NCI-H774 (cell line): ENCODE measurements at regions not wholly inside any gene's neighbourhood (a gene's known extent, or its start where the extent isn't known, plus 50 kb on each side); places are given as distances from the start of the nearest gene placed in this dataset.
"Not testable (repeated sequence)": the region's sequence is repeated elsewhere in the genome, so short reads cannot be mapped to it uniquely, and the experiment has no call there.

Experiments
- DNase-seq: peaks from one replicate; lab custom pipeline; 2025; lab: John Stamatoyannopoulos, UW

DNA sequence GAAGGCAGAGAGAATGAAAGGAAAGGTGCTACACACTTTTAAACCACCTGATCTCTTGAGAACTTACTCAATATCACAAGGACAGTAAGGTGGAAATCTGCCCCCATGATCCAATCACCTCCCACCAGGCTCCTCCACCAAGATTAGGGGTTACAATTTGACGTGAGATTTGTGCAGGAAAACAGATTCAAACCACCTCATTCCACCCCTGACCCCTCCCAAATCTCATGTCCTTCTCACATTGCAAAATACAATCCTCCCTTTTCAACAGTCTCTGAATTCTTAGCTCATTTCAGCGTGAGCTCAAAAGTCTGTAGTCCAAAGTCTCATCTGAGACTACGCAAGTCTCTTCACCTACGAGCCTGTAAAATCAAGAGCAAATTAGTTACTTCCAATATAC lies 768.3 kb upstream of the COX7C start:
- no peak for DNase-seq

- DNase-seq: no peak
Observed at GRCh38 chr5:85865296-85865695, 752.4 kb upstream of the COX7C start.

GRCh38 chr5:85868070-85868469 lies 749.7 kb upstream of the COX7C start:
- no peak for DNase-seq

GRCh38 chr5:85893996-85894395 lies 723.7 kb upstream of the COX7C start:
- DNase-seq: no peak

- DNase-seq: no peak
Observed at GRCh38 chr5:85896514-85896913, 721.2 kb upstream of the COX7C start.

- DNase-seq: no peak
Observed at GRCh38 chr5:85906460-85906859, 711.3 kb upstream of the COX7C start.

GRCh38 chr5:85910335-85910734 lies 707.4 kb upstream of the COX7C start:
- no peak for DNase-seq

GRCh38 chr5:85920984-85921383 lies 696.8 kb upstream of the COX7C start:
- DNase-seq: no peak

DNA sequence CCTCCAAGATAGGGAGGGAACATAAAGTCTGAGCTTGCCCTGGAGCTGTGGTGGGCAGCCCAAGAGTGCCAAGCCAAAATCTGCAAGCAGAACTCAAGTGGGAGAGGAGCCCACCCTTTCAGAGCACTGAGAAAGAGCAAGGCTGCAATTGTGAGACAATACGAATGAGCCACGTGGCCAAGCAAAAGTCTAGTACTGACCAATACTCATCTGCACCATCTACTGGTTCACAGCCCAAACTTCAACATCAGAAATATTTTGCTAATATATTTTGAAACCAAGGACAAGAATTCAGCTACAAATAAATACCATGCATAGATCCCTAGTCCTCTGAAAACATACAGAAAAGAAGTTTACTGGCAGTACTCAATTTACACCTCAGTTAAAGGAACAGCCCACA lies 696.2 kb upstream of the COX7C start:
- DNase-seq: no peak

- DNase-seq: no peak
Observed at GRCh38 chr5:85927632-85928031, 690.1 kb upstream of the COX7C start.

GRCh38 chr5:85929713-85930112 lies 688.0 kb upstream of the COX7C start:
- no peak for DNase-seq

GRCh38 chr5:85931220-85931619 lies 686.5 kb upstream of the COX7C start:
- no peak for DNase-seq

GRCh38 chr5:85938201-85938600 lies 679.5 kb upstream of the COX7C start:
- no peak for DNase-seq

DNA sequence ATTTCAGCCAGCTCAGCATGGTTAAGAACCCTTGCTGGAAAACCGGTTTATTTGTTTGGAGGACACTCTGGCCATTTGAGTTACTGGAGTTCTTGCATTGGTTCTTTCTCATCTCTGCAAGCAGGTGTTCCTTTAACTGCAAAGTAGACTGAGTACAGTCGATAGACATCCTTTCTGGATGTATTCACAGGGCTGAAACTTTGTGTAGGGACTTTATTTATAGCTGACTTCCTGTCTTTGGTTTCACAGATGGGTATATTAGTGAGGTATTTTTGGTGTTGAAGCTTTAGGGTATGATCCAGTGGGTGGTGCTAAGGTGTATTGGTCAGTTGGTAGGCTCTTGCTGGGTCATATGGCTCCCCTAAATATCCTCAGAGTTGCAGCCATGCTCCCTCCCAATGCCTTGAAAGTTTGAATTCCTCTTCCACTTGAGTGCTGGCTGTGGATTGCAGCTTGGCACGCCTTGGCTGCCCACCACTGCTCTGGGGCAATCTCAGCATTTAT lies 666.0 kb upstream of the COX7C start:
- DNase-seq: no peak

DNA sequence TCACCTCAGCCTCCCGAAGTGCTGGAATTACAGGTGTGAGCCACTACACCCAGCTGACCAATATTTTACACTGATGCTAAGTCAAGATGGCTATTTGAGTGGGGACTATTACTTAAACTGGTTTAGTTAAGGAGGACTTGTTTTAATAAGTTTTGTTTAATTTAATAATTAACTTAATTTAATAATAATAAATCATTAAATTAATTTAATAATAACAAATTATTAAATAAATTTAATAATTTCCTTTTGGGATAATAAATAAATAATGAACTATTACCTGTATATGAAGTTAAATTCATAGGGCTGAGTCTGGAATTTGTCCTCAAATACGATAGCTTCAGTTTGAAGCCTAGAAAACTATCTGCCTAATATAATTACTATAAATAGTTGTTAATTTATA lies 665.1 kb upstream of the COX7C start:
- no peak for DNase-seq

DNA sequence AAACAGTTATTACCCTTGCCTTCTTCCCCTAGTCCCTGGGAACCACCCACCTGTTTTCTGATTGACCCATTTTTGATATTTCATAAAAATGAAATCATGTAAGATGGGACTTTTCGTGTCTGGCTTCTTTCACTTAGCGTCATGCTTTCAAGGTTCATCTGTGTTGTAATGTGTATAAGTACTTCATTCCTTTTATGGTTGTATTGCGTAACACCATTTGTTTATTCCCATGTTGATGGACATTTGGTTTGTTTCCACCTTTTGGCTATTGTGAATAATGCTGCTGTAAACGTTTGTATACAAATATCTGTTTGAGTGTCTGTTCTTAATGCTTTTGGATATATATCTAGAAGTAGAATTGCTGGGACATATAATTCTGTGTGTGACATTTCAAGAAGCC lies 650.1 kb upstream of the COX7C start:
- DNase-seq: no peak

GRCh38 chr5:85972539-85972938 lies 645.2 kb upstream of the COX7C start:
- DNase-seq: no peak

- DNase-seq: no peak
Observed at GRCh38 chr5:85985167-85985566, 632.6 kb upstream of the COX7C start.

DNA sequence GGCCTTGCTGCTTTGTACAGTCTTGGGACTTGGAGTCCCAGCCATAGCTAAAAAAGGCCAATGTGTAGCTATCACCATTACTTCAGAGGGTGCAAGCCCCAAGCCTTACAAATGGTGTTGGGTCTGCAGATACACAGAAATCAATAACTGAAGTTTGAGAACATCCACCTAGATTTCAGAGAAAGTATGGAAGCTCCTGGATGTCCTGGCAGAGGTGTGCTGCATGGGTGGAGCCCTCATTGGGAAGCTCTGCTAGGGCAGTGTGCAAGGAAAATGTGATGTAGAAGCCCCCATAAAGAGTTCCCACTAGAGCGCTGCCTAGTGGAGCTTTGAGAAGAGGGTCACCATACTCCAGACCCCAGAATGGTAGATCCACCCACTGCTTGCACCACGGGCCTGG lies 626.7 kb upstream of the COX7C start:
- DNase-seq: no peak

- DNase-seq: not testable (repeated sequence)
Observed at GRCh38 chr5:85994653-85995052, 623.1 kb upstream of the COX7C start.

GRCh38 chr5:85998656-85999055 lies 619.1 kb upstream of the COX7C start:
- no peak for DNase-seq

DNA sequence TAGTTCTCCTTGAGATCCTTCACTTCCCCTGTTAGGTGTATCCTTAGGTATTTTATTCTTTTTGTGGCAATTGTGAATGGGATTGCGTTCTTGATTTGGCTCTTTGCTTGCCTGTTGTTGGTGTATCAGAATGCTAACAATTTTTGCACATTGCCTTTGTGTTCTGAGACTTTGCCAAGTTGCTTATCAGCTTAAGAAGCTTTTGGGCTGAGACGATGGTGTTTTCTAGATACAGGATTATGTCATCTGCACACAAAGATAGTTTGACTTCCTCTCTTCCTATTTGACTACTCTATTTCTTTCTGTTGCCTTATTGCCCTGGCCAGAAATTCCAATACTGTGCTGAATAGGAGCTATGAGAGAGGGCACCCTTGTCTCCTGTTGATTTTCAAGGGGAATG lies 609.4 kb upstream of the COX7C start:
- DNase-seq: no peak

DNA sequence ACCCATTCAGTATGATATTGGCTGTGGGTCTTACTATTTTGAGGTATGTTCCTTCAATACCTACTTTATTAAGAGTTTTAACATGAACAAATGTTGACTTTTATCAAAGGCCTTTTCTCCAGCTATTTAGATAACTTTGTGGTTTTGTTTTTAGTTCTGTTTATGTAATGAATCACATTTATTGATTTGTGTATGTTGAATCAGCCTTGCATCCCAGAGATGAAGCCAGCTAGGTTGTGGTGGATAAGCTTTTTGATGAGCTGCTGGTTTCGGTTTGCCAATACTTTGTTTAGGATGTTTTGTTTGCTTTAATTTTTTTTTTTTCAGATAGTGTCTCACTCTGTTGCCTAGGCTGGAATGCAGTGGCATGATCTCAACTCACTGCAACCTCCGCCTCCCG lies 609.0 kb upstream of the COX7C start:
- no peak for DNase-seq

DNA sequence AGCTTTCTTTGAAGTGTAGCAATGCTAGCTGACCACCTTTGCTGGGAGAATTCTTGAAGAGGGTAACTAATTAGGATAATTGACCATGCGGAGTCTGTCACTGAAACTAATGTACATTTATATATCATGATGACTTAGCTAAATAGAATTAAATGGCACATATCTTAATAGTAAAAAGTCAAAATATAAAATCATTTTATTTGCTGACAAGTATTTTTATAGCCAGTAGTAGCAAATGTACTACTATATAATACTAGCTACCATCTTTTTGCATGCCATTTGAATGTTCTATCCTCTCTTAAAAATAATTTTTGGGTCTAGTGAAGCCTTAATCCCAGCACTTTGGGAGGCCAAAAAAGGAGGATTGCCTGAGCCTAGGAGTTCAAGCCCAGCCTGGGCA lies 605.8 kb upstream of the COX7C start:
- DNase-seq: no peak

- no peak for DNase-seq
Observed at GRCh38 chr5:86029308-86029707, 588.4 kb upstream of the COX7C start.
